ENCODE measurements at regions not wholly inside any gene's neighbourhood (a gene's known extent, or its start where the extent isn't known, plus 50 kb on each side); places are given as distances from the start of the nearest gene placed in this dataset.

- no peak for DNase-seq (ENCODE audit: low read depth)
Measured at GRCh38 chr2:136245211-136245610, 127.3 kb upstream of the CXCR4 start.

GRCh38 chr2:136244536-136244885, 126.6 kb upstream of the CXCR4 start:
- no peak for DNase-seq (ENCODE audit: low read depth)

GRCh38 chr2:136243638-136244535, 125.9 kb upstream of the CXCR4 start:
- no peak for DNase-seq (ENCODE audit: low read depth)

- DNase-seq (ENCODE audit: low read depth): peak; percentile 79
Measured at GRCh38 chr2:136242687-136243277, 124.8 kb upstream of the CXCR4 start.

- peak; percentile 21 for DNase-seq (ENCODE audit: low read depth)
Measured at GRCh38 chr2:136242100-136242499, 124.2 kb upstream of the CXCR4 start.

- DNase-seq (ENCODE audit: low read depth): no peak
Measured at GRCh38 chr2:136239079-136239685, 121.2 kb upstream of the CXCR4 start.

- peak; percentile 88 for DNase-seq (ENCODE audit: low read depth)
Measured at GRCh38 chr2:136238286-136239078, 120.5 kb upstream of the CXCR4 start.

GRCh38 chr2:136236019-136236418, 118.1 kb upstream of the CXCR4 start:
- peak; percentile 96 for DNase-seq (ENCODE audit: low read depth)

GRCh38 chr2:136235546-136235945, 117.6 kb upstream of the CXCR4 start:
- no peak for DNase-seq (ENCODE audit: low read depth)

GRCh38 chr2:136234261-136234660, 116.3 kb upstream of the CXCR4 start:
- DNase-seq (ENCODE audit: low read depth): no peak

- DNase-seq (ENCODE audit: low read depth): no peak
Measured at GRCh38 chr2:136233298-136233697, 115.3 kb upstream of the CXCR4 start.

- DNase-seq (ENCODE audit: low read depth): no peak
Measured at GRCh38 chr2:136232456-136233172, 114.7 kb upstream of the CXCR4 start.

GRCh38 chr2:136230464-136230863, 112.5 kb upstream of the CXCR4 start:
- DNase-seq (ENCODE audit: low read depth): no peak

GRCh38 chr2:136226903-136227302, 109.0 kb upstream of the CXCR4 start:
- no peak for DNase-seq (ENCODE audit: low read depth)

GRCh38 chr2:136225950-136226835, 108.2 kb upstream of the CXCR4 start:
- DNase-seq (ENCODE audit: low read depth): no peak

GRCh38 chr2:136223274-136223673, 105.3 kb upstream of the CXCR4 start:
- no peak for DNase-seq (ENCODE audit: low read depth)

- no peak for DNase-seq (ENCODE audit: low read depth)
Measured at GRCh38 chr2:136222862-136223261, 104.9 kb upstream of the CXCR4 start.

- DNase-seq (ENCODE audit: low read depth): no peak
Measured at GRCh38 chr2:136221026-136221425, 103.1 kb upstream of the CXCR4 start.

GRCh38 chr2:136219963-136220362, 102.0 kb upstream of the CXCR4 start:
- DNase-seq (ENCODE audit: low read depth): no peak

GRCh38 chr2:136219341-136219740, 101.4 kb upstream of the CXCR4 start:
- DNase-seq (ENCODE audit: low read depth): no peak
